ENCODE measurements at regions not wholly inside any gene's neighbourhood (a gene's known extent, or its start where the extent isn't known, plus 50 kb on each side); places are given as distances from the start of the nearest gene placed in this dataset.
"Not testable (repeated sequence)": the region's sequence is repeated elsewhere in the genome, so short reads cannot be mapped to it uniquely, and the experiment has no call there.

DNA sequence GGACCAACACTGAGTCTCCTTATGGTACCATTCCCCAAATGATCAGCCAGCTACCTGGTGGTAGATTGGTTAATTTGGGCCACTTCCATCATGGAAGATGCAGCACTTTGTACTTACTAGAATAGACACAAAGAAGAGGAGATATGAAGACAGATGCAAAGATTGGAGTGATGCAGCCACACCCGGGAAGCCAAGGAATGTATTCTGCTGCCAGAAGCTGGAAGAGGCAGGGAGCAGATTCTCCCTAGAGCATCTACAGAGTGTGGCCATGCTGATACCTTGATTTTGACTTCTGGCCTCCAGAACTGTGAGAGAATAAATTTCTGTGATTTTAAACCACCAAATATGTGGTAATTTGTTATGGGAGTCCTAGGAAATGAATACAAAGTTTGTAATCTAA lies 68.9 kb downstream of the FOXD4L6 start:
- TF ChIP-seq, protein P1, sequence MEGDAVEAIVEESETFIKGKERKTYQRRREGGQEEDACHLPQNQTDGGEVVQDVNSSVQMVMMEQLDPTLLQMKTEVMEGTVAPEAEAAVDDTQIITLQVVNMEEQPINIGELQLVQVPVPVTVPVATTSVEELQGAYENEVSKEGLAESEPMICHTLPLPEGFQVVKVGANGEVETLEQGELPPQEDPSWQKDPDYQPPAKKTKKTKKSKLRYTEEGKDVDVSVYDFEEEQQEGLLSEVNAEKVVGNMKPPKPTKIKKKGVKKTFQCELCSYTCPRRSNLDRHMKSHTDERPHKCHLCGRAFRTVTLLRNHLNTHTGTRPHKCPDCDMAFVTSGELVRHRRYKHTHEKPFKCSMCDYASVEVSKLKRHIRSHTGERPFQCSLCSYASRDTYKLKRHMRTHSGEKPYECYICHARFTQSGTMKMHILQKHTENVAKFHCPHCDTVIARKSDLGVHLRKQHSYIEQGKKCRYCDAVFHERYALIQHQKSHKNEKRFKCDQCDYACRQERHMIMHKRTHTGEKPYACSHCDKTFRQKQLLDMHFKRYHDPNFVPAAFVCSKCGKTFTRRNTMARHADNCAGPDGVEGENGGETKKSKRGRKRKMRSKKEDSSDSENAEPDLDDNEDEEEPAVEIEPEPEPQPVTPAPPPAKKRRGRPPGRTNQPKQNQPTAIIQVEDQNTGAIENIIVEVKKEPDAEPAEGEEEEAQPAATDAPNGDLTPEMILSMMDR (IDR thresholded peaks at IDR 0.05; ENCODE audit: insufficient read depth, low read length), result not testable (repeated sequence)
- not testable (repeated sequence) for TF ChIP-seq POLR2AphosphoS5 (IDR thresholded peaks at IDR 0.05; ENCODE audit: low read depth)
